ENCODE measurements at regions not wholly inside any gene's neighbourhood (a gene's known extent, or its start where the extent isn't known, plus 50 kb on each side); places are given as distances from the start of the nearest gene placed in this dataset.

GRCh38 chr9:71271602-71272001 is 150.2 kb upstream of the TRPM3 start (continued):
- TF ChIP-seq CHD7 (IDR thresholded peaks at IDR 0.05; ENCODE audit: insufficient replicate concordance, low read length), result no peak
- TF ChIP-seq BRCA1 (IDR thresholded peaks at IDR 0.05; ENCODE audit: low read depth, low read length), result no peak
- TF ChIP-seq RXRA (IDR thresholded peaks at IDR 0.05; ENCODE audit: insufficient read depth, low read depth, low read length), result no peak
- TF ChIP-seq EP300 (IDR thresholded peaks at IDR 0.05; ENCODE audit: borderline replicate concordance in 1 of 2, low read depth in 2 of 2, low read length in 2 of 2), result no peak
- no peak for TF ChIP-seq HDAC2 (IDR thresholded peaks at IDR 0.05; ENCODE audit: borderline replicate concordance in 1 of 2, low read depth in 2 of 2, low read length in 2 of 2)
- no peak for TF ChIP-seq CHD2 (IDR thresholded peaks at IDR 0.05; ENCODE audit: low read length)
- TF ChIP-seq FOSL1 (IDR thresholded peaks at IDR 0.05; ENCODE audit: insufficient read depth, low read depth, low read length), result no peak
- TF ChIP-seq NANOG (IDR thresholded peaks at IDR 0.05; ENCODE audit: insufficient read depth, low read depth, low read length, poor library complexity, severe bottlenecking), result no peak
- TF ChIP-seq CREB1 (IDR thresholded peaks at IDR 0.05), result no peak
- TF ChIP-seq TEAD4 (IDR thresholded peaks at IDR 0.05; ENCODE audit: low read depth, low read length), result no peak
- no peak for TF ChIP-seq KDM5A (IDR thresholded peaks at IDR 0.05; ENCODE audit: low read length)
- no peak for TF ChIP-seq SP2 (IDR thresholded peaks at IDR 0.05; ENCODE audit: low read length)
